ENCODE measurements at regions not wholly inside any gene's neighbourhood (a gene's known extent, or its start where the extent isn't known, plus 50 kb on each side); places are given as distances from the start of the nearest gene placed in this dataset.

- Mint-ChIP-seq H3K27ac (no peak overlapping the region), H3K4me3 (no peak overlapping the region), H3K9me3 (peaks cover 0 to 3% of the 10 kb centered on the region in 2 experiments; a peak in 2 of 5 replicates), H3K27me3 (ENCODE audit: low read depth) (peaks cover 99% of the 10 kb centered on the region), H3K36me3 (ENCODE audit: insufficient read depth in 1 of 3, low read depth in 3 of 3) (no peaks in the 10 kb centered on the region), H3K4me1 (peaks cover 6% of the 10 kb centered on the region in 2 experiments; a peak in 3 of 4 replicates)
- no peak overlapping the region for H2AK5ac ChIP-seq (ENCODE audit: insufficient read length, low read length)
- no CpG with 5 or more reads among the region's 9 CpGs for WGBS (ENCODE audit: extremely low coverage, insufficient read length, low lambda C conversion rate)
- H3K4me2 ChIP-seq (ENCODE audit: insufficient read depth, insufficient read length, low read length) = no peak overlapping the region
- H2BK20ac ChIP-seq (ENCODE audit: low read depth, low read length, poor library complexity, severe bottlenecking) = no peak overlapping the region
- no peak overlapping the region for H2BK5ac ChIP-seq (ENCODE audit: insufficient read length, low read length)
- H3K9ac ChIP-seq (ENCODE audit: extremely low read depth, insufficient read length, low read length) = no peak overlapping the region
- H4K91ac ChIP-seq (ENCODE audit: insufficient read length, low read depth, low read length) = no peak overlapping the region
- no peaks in the 10 kb centered on the region for H3K4me1 ChIP-seq (ENCODE audit: insufficient read depth, low read length)
- H3K14ac ChIP-seq (ENCODE audit: insufficient read depth, low read length) = no peak overlapping the region
- H2BK120ac ChIP-seq (ENCODE audit: low read depth, low read length, poor library complexity, severe bottlenecking) = no peak overlapping the region
- H3K79me1 ChIP-seq (ENCODE audit: insufficient read depth, low read depth, low read length, poor library complexity, severe bottlenecking) = no peaks in the 10 kb centered on the region
- H3K56ac ChIP-seq (ENCODE audit: insufficient read length, low read depth, low read length) = no peak overlapping the region
- no peak overlapping the region for H3K27ac ChIP-seq (ENCODE audit: insufficient read length, low read depth, low read length)
- no peak overlapping the region for H4K8ac ChIP-seq (replicated peaks; ENCODE audit: insufficient read length, low read depth, low read length)
- TF ChIP-seq CTCF (conservative IDR thresholded peaks at IDR 0.05) = no peak
- H4K20me1 ChIP-seq (ENCODE audit: control insufficient read depth, insufficient read depth, insufficient read length) = no peaks in the 10 kb centered on the region
- no peak overlapping the region for H3T11ph ChIP-seq (ENCODE audit: low read length)
- H3K9me3 ChIP-seq (ENCODE audit: control insufficient read depth, low read depth, low read length) = no peaks in the 10 kb centered on the region
- no peaks in the 10 kb centered on the region for H3K79me2 ChIP-seq (ENCODE audit: insufficient read depth, low read length)
- H2AFZ ChIP-seq (ENCODE audit: low read length) = no peak overlapping the region
- no peak for DNase-seq
- no peak overlapping the region for H4K5ac ChIP-seq (ENCODE audit: insufficient read length, low read depth, low read length)
- no peak overlapping the region for H2BK15ac ChIP-seq (ENCODE audit: low read depth, low read length)
- peaks cover 66% of the 10 kb centered on the region for H3K27me3 ChIP-seq (ENCODE audit: insufficient read depth, low read length)
- no peaks in the 10 kb centered on the region for H3K23me2 ChIP-seq (ENCODE audit: insufficient read length, low read depth, low read length, poor library complexity, severe bottlenecking)
- no peak overlapping the region for H2BK12ac ChIP-seq (ENCODE audit: insufficient read length, low read depth, low read length)
- H3K18ac ChIP-seq (ENCODE audit: insufficient read length, low read depth, low read length) = no peak overlapping the region
- no peak overlapping the region for H3K4ac ChIP-seq (ENCODE audit: low read depth, low read length)
- H3K23ac ChIP-seq (ENCODE audit: insufficient read length, low read depth, low read length) = no peak overlapping the region
These were observed 110.7 kb downstream of the VPREB1 start for GRCh38 chr22:22355096-22355834.
